ENCODE measurements at regions not wholly inside any gene's neighbourhood (a gene's known extent, or its start where the extent isn't known, plus 50 kb on each side); places are given as distances from the start of the nearest gene placed in this dataset.
"Not testable (repeated sequence)": the region's sequence is repeated elsewhere in the genome, so short reads cannot be mapped to it uniquely, and the experiment has no call there.

DNA sequence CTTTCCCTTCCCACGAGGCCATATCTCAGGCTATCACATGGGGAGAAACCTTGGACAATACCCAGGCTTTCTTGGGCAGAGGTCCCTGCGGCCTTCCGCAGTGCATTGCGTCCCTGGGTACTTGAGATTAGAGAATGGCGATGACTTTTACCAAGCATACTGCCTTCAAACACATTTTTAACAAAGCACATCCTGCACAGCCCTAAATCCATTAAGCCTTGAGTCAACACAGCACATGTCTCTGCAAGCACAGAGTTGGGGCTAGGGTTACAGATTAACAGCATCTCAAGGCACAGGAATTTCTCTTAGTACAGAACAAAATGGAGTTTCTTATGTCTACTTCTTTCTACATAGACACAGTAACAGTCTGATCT is 494.2 kb downstream of the IGSF11 start:
- not testable (repeated sequence) for TF ChIP-seq EZH2 (IDR thresholded peaks at IDR 0.05; ENCODE audit: insufficient read depth, poor library complexity, severe bottlenecking); EZH2phosphoT487 (IDR thresholded peaks at IDR 0.05; ENCODE audit: insufficient read depth, low read depth)

All from GM23248 (cell line).